ENCODE measurements at regions not wholly inside any gene's neighbourhood (a gene's known extent, or its start where the extent isn't known, plus 50 kb on each side); places are given as distances from the start of the nearest gene placed in this dataset.

GRCh38 chr17:13952009-13952750 is 117.1 kb upstream of the COX10 start:
- no peak overlapping the region for H2BK20ac ChIP-seq (ENCODE audit: low read length)
- H2BK5ac ChIP-seq (ENCODE audit: low read depth, low read length): no peak overlapping the region
- H3K9ac ChIP-seq (replicated peaks in 1 of 4; ENCODE audit: extremely low read depth in 1 of 4, low read depth in 3 of 4, low read length in 3 of 4): no peak overlapping the region
- no peak overlapping the region for H2BK120ac ChIP-seq (replicated peaks; ENCODE audit: low read depth, low read length)
- no peaks in the 10 kb centered on the region for H3K79me1 ChIP-seq (ENCODE audit: low read depth, low read length)
- H4K91ac ChIP-seq (replicated peaks; ENCODE audit: insufficient read length, low read length): no peak overlapping the region
- H3K4me2 ChIP-seq (ENCODE audit: insufficient read depth in 1 of 2, low read depth in 2 of 2, low read length in 2 of 2): no peak overlapping the region
- no peak overlapping the region for H4K5ac ChIP-seq (ENCODE audit: insufficient read length, low read depth, low read length)
- H2AFZ ChIP-seq (ENCODE audit: low read length): no peak overlapping the region
- no peak overlapping the region for H2BK12ac ChIP-seq (ENCODE audit: low read depth, low read length)
- H3K9me3 ChIP-seq (ENCODE audit: insufficient read depth in 2 of 2, low read depth in 1 of 2, low read length in 1 of 2): no peaks in the 10 kb centered on the region
- FAIRE-seq (no peak), DNase-seq (ENCODE audit: low read depth in 1 of 2, low spot score in 2 of 2) (no peak)
- H3K36me3 ChIP-seq (ENCODE audit: control insufficient read depth in 2 of 4, insufficient read depth in 4 of 4, low read length in 3 of 4): no peaks in the 10 kb centered on the region
- no peak overlapping the region for H3K27ac ChIP-seq (ENCODE audit: low read depth, low read length)
- H2BK15ac ChIP-seq (ENCODE audit: low read length): no peak overlapping the region
- no peak overlapping the region for H3K4ac ChIP-seq (replicated peaks; ENCODE audit: insufficient read length, low read depth, low read length)
- H4K8ac ChIP-seq (ENCODE audit: extremely low read depth, insufficient read depth, low read length): no peak overlapping the region
- no peak overlapping the region for H3K56ac ChIP-seq (replicated peaks; ENCODE audit: insufficient read length, low read depth, low read length)
- H3K23me2 ChIP-seq (ENCODE audit: low read depth, low read length): no peaks in the 10 kb centered on the region
- H3K23ac ChIP-seq (ENCODE audit: insufficient read length): no peak overlapping the region
- ChIA-PET CTCF (ENCODE audit: partially characterized antibody) (interaction anchor here (0.6 kb wide), 1 partner anchor 253 kb away, joined by 3 read pairs; no protein-coding TSS in a partner anchor), POLR2A (ENCODE audit: partially characterized antibody) (no interaction called here)
- no peaks in the 10 kb centered on the region for H3K79me2 ChIP-seq (ENCODE audit: control insufficient read depth in 1 of 2, insufficient read depth in 2 of 2, low read length in 2 of 2)
- H3K18ac ChIP-seq (ENCODE audit: extremely low read depth, low read length): no peak overlapping the region
- H3K4me1 ChIP-seq (replicated peaks in 1 of 4; ENCODE audit: control insufficient read depth in 3 of 4, insufficient read depth in 4 of 4, low read length in 3 of 4): no peaks in the 10 kb centered on the region
- no peak overlapping the region for H3K4me3 ChIP-seq (ENCODE audit: extremely low read depth in 1 of 4, insufficient read depth in 2 of 4, low read depth in 3 of 4, low read length in 4 of 4)
- H3K27me3 ChIP-seq (replicated peaks in 1 of 4; ENCODE audit: control insufficient read depth in 3 of 4, extremely low read depth in 1 of 4, insufficient read depth in 3 of 4, low read length in 3 of 4): no peaks in the 10 kb centered on the region
- WGBS, 2 experiments (ENCODE audit: extremely low coverage in 1 of 2, insufficient coverage in 1 of 2, insufficient read length in 1 of 2, insufficient replicate concordance in 2 of 2, low coverage in 1 of 2, low lambda C conversion rate in 2 of 2, missing lambda C conversion rate in 1 of 2): 72% methylated on average over 4 of the region's 4 CpGs; no CpG with 5 or more reads in 1 of the 2 experiments
- H2AK5ac ChIP-seq (ENCODE audit: low read depth, low read length): no peak overlapping the region
- H4K20me1 ChIP-seq (replicated peaks in 1 of 2; ENCODE audit: control insufficient read depth in 1 of 2, insufficient read depth in 2 of 2, low read length in 2 of 2): no peaks in the 10 kb centered on the region
- no peak overlapping the region for H3K14ac ChIP-seq (ENCODE audit: insufficient read length)
- TF ChIP-seq EP300 (IDR thresholded peaks at IDR 0.05; ENCODE audit: borderline replicate concordance in 1 of 2, low read depth in 2 of 2, low read length in 2 of 2): no peak
- TF ChIP-seq NRF1 (IDR thresholded peaks at IDR 0.05; ENCODE audit: low read depth, low read length): no peak
- no peak for TF ChIP-seq CHD2 (IDR thresholded peaks at IDR 0.05; ENCODE audit: low read length)
- no peak for TF ChIP-seq KDM4A (IDR thresholded peaks at IDR 0.05; ENCODE audit: low read depth, low read length, severe bottlenecking)
- no peak for TF ChIP-seq CHD1 (IDR thresholded peaks at IDR 0.05; ENCODE audit: low read depth, low read length)
- TF ChIP-seq GABPA (IDR thresholded peaks at IDR 0.05; ENCODE audit: borderline replicate concordance, insufficient read depth, low read length): no peak
- no peak for TF ChIP-seq SUZ12 (IDR thresholded peaks at IDR 0.05; ENCODE audit: low read length)
- no peak for TF ChIP-seq BACH1 (IDR thresholded peaks at IDR 0.05; ENCODE audit: low read length)
- TF ChIP-seq SIX5 (IDR thresholded peaks at IDR 0.05; ENCODE audit: low read depth, low read length): no peak
- no peak for TF ChIP-seq SP2 (IDR thresholded peaks at IDR 0.05; ENCODE audit: low read length)
- TF ChIP-seq CBX5 (IDR thresholded peaks at IDR 0.05; ENCODE audit: low read depth, low read length): no peak
- TF ChIP-seq SRF (IDR thresholded peaks at IDR 0.05; ENCODE audit: low read depth, low read length): no peak
- TF ChIP-seq TAF7 (optimal IDR thresholded peaks at IDR 0.05; ENCODE audit: borderline replicate concordance, low read depth, low read length): no peak
- no peak for TF ChIP-seq KDM5A (IDR thresholded peaks at IDR 0.05; ENCODE audit: low read length)

All from H1 (cell line).